H4 (cell line): ENCODE measurements at regions not wholly inside any gene's neighbourhood (a gene's known extent, or its start where the extent isn't known, plus 50 kb on each side); places are given as distances from the start of the nearest gene placed in this dataset.

Source experiments
- DNase-seq: peaks from one replicate; pipeline ENCODE4 v3.0.0-alpha.2; 2015; ENCODE audit warnings: low spot score

GRCh38 chr6:44012078-44012493 is 115.2 kb downstream of the MRPL14 start:
- DNase-seq: peak; percentile 89

GRCh38 chr6:44011350-44011920 is 115.8 kb downstream of the MRPL14 start:
- no peak for DNase-seq

- peak; percentile 98 for DNase-seq
Observed at GRCh38 chr6:44010411-44011349, 116.6 kb downstream of the MRPL14 start.

GRCh38 chr6:44009425-44010321 is 117.6 kb downstream of the MRPL14 start:
- DNase-seq: peak; percentile 58

- no peak for DNase-seq
Observed at GRCh38 chr6:44008821-44009370, 118.4 kb downstream of the MRPL14 start.

- DNase-seq: no peak
Observed at GRCh38 chr6:44007818-44008621, 119.2 kb downstream of the MRPL14 start.

- DNase-seq: no peak
Observed at GRCh38 chr6:44006872-44007303, 120.4 kb downstream of the MRPL14 start.

GRCh38 chr6:44006123-44006871 is 121.0 kb downstream of the MRPL14 start:
- DNase-seq: no peak

GRCh38 chr6:44005507-44005903 is 121.7 kb downstream of the MRPL14 start:
- DNase-seq: no peak

GRCh38 chr6:44004625-44005506 is 122.4 kb downstream of the MRPL14 start:
- DNase-seq: peak; percentile 67

GRCh38 chr6:44004136-44004535 is 123.1 kb downstream of the MRPL14 start:
- no peak for DNase-seq

- DNase-seq: no peak
Observed at GRCh38 chr6:44003345-44004061, 123.7 kb downstream of the MRPL14 start.

- DNase-seq: no peak
Observed at GRCh38 chr6:44002593-44003344, 124.5 kb downstream of the MRPL14 start.

GRCh38 chr6:44002067-44002592 is 125.1 kb downstream of the MRPL14 start:
- no peak for DNase-seq

GRCh38 chr6:44001318-44002066 is 125.8 kb downstream of the MRPL14 start:
- DNase-seq: peak; percentile 64

GRCh38 chr6:44000164-44000842 is 126.9 kb downstream of the MRPL14 start:
- DNase-seq: peak; percentile 86
